Liver (tissue), 3 donors: ENCODE measurements at regions not wholly inside any gene's neighbourhood (a gene's known extent, or its start where the extent isn't known, plus 50 kb on each side); places are given as distances from the start of the nearest gene placed in this dataset.

Source experiments
- CTCF ChIP-seq: fragments of 150-350 bp; IDR thresholded peaks from 2 replicates; pipeline ENCODE4 v1.5.1; 2017; ENCODE audit warnings: improper control_type of control experiment, low read depth, low read length; ENCODE audit not compliant: missing input control
- EGR1 ChIP-seq, 2 donors: IDR thresholded peaks; 2 replicates each; pipeline ENCODE4 v1.6.1; 2016 to 2018; ENCODE audit warnings: antibody characterized with exemption in 2 of 2, low read depth in 2 of 2
- GABPA ChIP-seq, 2 donors: IDR thresholded peaks in 1 of 2; conservative IDR thresholded peaks in 1 of 2; 2 replicates each; pipeline ENCODE4 v1.6.1; 2016; ENCODE audit warnings: antibody characterized with exemption in 2 of 2, mild to moderate bottlenecking in 1 of 2, moderate library complexity in 1 of 2
- JUND ChIP-seq, 2 donors: IDR thresholded peaks; 2 replicates each; pipeline ENCODE4 v1.6.1; 2016; ENCODE audit warnings: antibody characterized with exemption in 2 of 2
- MAX ChIP-seq: IDR thresholded peaks from 2 replicates; pipeline ENCODE4 v1.6.1; 2016; ENCODE audit warnings: antibody characterized with exemption
- NR2F2 ChIP-seq: IDR thresholded peaks from 2 replicates; pipeline ENCODE4 v1.6.1; 2016; ENCODE audit warnings: antibody characterized with exemption
- RAD21 ChIP-seq, 2 donors: IDR thresholded peaks; 2 replicates each; pipeline ENCODE4 v1.6.1; 2016; ENCODE audit warnings: antibody characterized with exemption in 2 of 2, mild to moderate bottlenecking in 2 of 2
- REST ChIP-seq: IDR thresholded peaks from 2 replicates; pipeline ENCODE4 v1.6.1; 2016; ENCODE audit warnings: antibody characterized with exemption, mild to moderate bottlenecking
- TAF1 ChIP-seq: conservative IDR thresholded peaks from 2 replicates; pipeline ENCODE4 v1.6.1; 2016; ENCODE audit warnings: antibody characterized with exemption, mild to moderate bottlenecking
- donor health status: healthy.
- donor health status: healthy.

- TF ChIP-seq NR2F2 (no peak), GABPA (IDR thresholded peaks at IDR 0.05 in 1 of 2, conservative IDR thresholded peaks at IDR 0.05 in 1 of 2) (no peak), CTCF (no peak), EGR1 (IDR thresholded peaks at IDR 0.05; ENCODE audit: low read depth in 2 of 2) (no peak), RAD21 (IDR thresholded peaks at IDR 0.05) (no peak), TAF1 (no peak), REST (no peak), JUND (IDR thresholded peaks at IDR 0.05) (no peak), MAX (no peak)
Observed at GRCh38 chr12:66959276-66959675, 280.4 kb upstream of the GRIP1 start.
